ENCODE measurements at regions not wholly inside any gene's neighbourhood (a gene's known extent, or its start where the extent isn't known, plus 50 kb on each side); places are given as distances from the start of the nearest gene placed in this dataset.

DNA sequence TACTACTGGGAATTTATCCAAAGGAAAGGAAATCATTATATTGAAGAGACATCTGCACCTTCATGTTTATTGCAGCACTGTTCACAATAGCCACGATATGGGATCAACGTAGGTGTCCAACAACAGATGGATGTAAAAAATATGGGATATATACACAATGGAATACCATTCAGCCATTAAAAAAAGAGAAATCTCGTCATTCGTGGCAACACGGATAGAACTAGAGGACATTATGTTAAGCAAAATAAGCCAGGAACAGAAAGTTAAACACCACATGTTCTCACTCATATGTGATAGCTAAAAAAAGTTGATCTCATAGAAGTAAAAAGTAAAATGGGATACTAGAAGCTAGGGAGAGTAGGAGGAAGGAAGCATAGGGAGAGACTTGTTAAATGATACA, 82.9 kb upstream of the CLMN start:
- TF ChIP-seq, protein P1, sequence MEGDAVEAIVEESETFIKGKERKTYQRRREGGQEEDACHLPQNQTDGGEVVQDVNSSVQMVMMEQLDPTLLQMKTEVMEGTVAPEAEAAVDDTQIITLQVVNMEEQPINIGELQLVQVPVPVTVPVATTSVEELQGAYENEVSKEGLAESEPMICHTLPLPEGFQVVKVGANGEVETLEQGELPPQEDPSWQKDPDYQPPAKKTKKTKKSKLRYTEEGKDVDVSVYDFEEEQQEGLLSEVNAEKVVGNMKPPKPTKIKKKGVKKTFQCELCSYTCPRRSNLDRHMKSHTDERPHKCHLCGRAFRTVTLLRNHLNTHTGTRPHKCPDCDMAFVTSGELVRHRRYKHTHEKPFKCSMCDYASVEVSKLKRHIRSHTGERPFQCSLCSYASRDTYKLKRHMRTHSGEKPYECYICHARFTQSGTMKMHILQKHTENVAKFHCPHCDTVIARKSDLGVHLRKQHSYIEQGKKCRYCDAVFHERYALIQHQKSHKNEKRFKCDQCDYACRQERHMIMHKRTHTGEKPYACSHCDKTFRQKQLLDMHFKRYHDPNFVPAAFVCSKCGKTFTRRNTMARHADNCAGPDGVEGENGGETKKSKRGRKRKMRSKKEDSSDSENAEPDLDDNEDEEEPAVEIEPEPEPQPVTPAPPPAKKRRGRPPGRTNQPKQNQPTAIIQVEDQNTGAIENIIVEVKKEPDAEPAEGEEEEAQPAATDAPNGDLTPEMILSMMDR (IDR thresholded peaks at IDR 0.05; ENCODE audit: extremely low read depth in 1 of 2, insufficient read depth in 1 of 2, low read depth in 1 of 2, low read length in 2 of 2) = no peak
- TF ChIP-seq POLR2A (IDR thresholded peaks at IDR 0.05; ENCODE audit: low read depth, low read length) = no peak
- TF ChIP-seq POLR2AphosphoS5 (IDR thresholded peaks at IDR 0.05; ENCODE audit: insufficient read depth, low read depth, low read length) = no peak
- TF ChIP-seq, protein P2, sequence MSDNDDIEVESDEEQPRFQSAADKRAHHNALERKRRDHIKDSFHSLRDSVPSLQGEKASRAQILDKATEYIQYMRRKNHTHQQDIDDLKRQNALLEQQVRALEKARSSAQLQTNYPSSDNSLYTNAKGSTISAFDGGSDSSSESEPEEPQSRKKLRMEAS (IDR thresholded peaks at IDR 0.05; ENCODE audit: insufficient read depth, insufficient read length) = no peak
- no peak for TF ChIP-seq GATA2 (IDR thresholded peaks at IDR 0.05; ENCODE audit: insufficient read depth, insufficient read length, low read depth, low read length)

Data from endothelial cell of umbilical vein (primary cell).